Adrenal gland (tissue), 5 donors: ENCODE measurements at regions not wholly inside any gene's neighbourhood (a gene's known extent, or its start where the extent isn't known, plus 50 kb on each side); places are given as distances from the start of the nearest gene placed in this dataset.

Experiments used
- POLR2A ChIP-seq, 2 donors: fragments of 450-650 bp; IDR thresholded peaks; one replicate each; pipeline ENCODE4 v1.6.1; 2017; ENCODE audit warnings: antibody characterized with exemption in 2 of 2, mild to moderate bottlenecking in 2 of 2, moderate library complexity in 1 of 2
- TF ChIP-seq, protein P1 (sequence below), 6 experiments: fragments of 450-650 bp in 4 of 6; fragments of 200-600 bp in 2 of 6; sonication (generic) in 1 of 6; IDR thresholded peaks; 1 replicate in 5 of 6; 2 replicates in 1 of 6; pipeline versions ENCODE4 v1.5.1 to v1.8.0; 2016 to 2021; ENCODE audit warnings: antibody characterized with exemption in 6 of 6, mild to moderate bottlenecking in 2 of 6, moderate library complexity in 1 of 6
- donor health status: DM: no; HTN: no; CAD: no.

GRCh38 chr14:71180397-71180796 lies 273.1 kb downstream of the PCNX1 start:
- TF ChIP-seq, protein P1, sequence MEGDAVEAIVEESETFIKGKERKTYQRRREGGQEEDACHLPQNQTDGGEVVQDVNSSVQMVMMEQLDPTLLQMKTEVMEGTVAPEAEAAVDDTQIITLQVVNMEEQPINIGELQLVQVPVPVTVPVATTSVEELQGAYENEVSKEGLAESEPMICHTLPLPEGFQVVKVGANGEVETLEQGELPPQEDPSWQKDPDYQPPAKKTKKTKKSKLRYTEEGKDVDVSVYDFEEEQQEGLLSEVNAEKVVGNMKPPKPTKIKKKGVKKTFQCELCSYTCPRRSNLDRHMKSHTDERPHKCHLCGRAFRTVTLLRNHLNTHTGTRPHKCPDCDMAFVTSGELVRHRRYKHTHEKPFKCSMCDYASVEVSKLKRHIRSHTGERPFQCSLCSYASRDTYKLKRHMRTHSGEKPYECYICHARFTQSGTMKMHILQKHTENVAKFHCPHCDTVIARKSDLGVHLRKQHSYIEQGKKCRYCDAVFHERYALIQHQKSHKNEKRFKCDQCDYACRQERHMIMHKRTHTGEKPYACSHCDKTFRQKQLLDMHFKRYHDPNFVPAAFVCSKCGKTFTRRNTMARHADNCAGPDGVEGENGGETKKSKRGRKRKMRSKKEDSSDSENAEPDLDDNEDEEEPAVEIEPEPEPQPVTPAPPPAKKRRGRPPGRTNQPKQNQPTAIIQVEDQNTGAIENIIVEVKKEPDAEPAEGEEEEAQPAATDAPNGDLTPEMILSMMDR (IDR thresholded peaks at IDR 0.05), result no peak
- TF ChIP-seq POLR2A (IDR thresholded peaks at IDR 0.05), result no peak
